HEK293 (cell line): ENCODE measurements at regions not wholly inside any gene's neighbourhood (a gene's known extent, or its start where the extent isn't known, plus 50 kb on each side); places are given as distances from the start of the nearest gene placed in this dataset.

Experiments used
- CTCF ChIP-seq: fragments of 450-650 bp; formaldehyde crosslinking; IDR thresholded peaks from 2 replicates; pipeline ENCODE4 v1.5.1; 2016; ENCODE audit warnings: missing biosample characterization, missing genetic modification characterization
- ZNF274 ChIP-seq, 2 experiments: fragments of 200-500 bp in 1 of 2; fragments of 450-650 bp in 1 of 2; sonication (Bioruptor generic) in 1 of 2; formaldehyde crosslinking in 1 of 2; IDR thresholded peaks; 2 replicates each; pipeline versions ENCODE4 v1.5.1 to v1.6.1; 2014 to 2016; ENCODE audit warnings: borderline replicate concordance in 1 of 2, inconsistent platforms in 1 of 2, low read length in 1 of 2, missing biosample characterization in 1 of 2, missing genetic modification characterization in 1 of 2
- ZNF660 ChIP-seq: fragments of 450-650 bp; IDR thresholded peaks from 2 replicates; pipeline ENCODE4 v1.5.1; 2018; ENCODE audit warnings: missing biosample characterization, mild to moderate bottlenecking, missing genetic modification characterization
- ZNF777 ChIP-seq: fragments of 450-650 bp; formaldehyde crosslinking; IDR thresholded peaks from 2 replicates; pipeline ENCODE4 v1.5.1; 2017; ENCODE audit warnings: missing biosample characterization, missing genetic modification characterization, borderline replicate concordance

DNA sequence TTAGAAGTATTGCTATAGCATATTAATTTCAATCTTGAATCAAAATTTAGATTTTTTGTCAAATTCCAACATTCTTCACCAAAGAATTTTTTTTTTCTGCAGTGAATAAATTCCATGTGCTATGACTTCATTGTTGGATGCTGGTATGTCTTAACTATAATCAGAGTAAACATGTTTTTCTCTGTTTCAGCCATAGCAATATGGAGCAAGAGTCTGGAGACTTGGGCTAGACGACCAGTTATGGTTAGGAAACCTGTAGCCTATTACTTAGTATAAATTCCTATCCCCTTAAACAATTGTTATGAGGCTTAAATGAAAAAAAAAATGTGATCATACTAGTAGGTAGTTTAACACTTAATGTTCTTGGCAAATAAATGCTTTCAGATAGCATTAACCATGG lies 431.9 kb upstream of the FRG2C start:
- TF ChIP-seq ZNF777 (tag by site-specific recombination) (no peak), CTCF (no peak), ZNF660 (tag by site-specific recombination) (no peak), ZNF274 (IDR thresholded peaks at IDR 0.05; ENCODE audit: low read length) (no peak), ZNF274 (tag by site-specific recombination; IDR thresholded peaks at IDR 0.05; ENCODE audit: borderline replicate concordance) (no peak)
